ENCODE measurements at regions not wholly inside any gene's neighbourhood (a gene's known extent, or its start where the extent isn't known, plus 50 kb on each side); places are given as distances from the start of the nearest gene placed in this dataset.

- no peak for TF ChIP-seq CTCF (IDR thresholded peaks at IDR 0.05; ENCODE audit: extremely low read depth, insufficient read depth, missing control alignments)
- DNase-seq (ENCODE audit: low spot score): no peak
- in situ Hi-C loops (cut with MboI; ENCODE audit: low pct_unique_long_range_greater_than_20kb, low sequenced_read_pairs, unreplicated experiment): loop anchor here (25.0 kb wide), 1 partner anchor 103 kb away; no protein-coding TSS in a partner anchor
These were observed 855.0 kb downstream of the USP25 start for GRCh38 chr21:16584756-16585155.

- TF ChIP-seq CTCF (IDR thresholded peaks at IDR 0.05; ENCODE audit: extremely low read depth, insufficient read depth, missing control alignments): no peak
- in situ Hi-C loops (cut with MboI; ENCODE audit: low pct_unique_long_range_greater_than_20kb, low sequenced_read_pairs, unreplicated experiment): loop anchor here (25.0 kb wide), 1 partner anchor 101 kb away; no protein-coding TSS in a partner anchor
- no peak for DNase-seq (ENCODE audit: low spot score)
These were observed 856.1 kb downstream of the USP25 start for GRCh38 chr21:16585896-16586295.

GRCh38 chr21:16587141-16587581 is 857.4 kb downstream of the USP25 start:
- no peak for TF ChIP-seq CTCF (IDR thresholded peaks at IDR 0.05; ENCODE audit: extremely low read depth, insufficient read depth, missing control alignments)
- in situ Hi-C loops (cut with MboI; ENCODE audit: low pct_unique_long_range_greater_than_20kb, low sequenced_read_pairs, unreplicated experiment): loop anchor here (25.0 kb wide), 1 partner anchor 100 kb away; no protein-coding TSS in a partner anchor
- no peak for DNase-seq (ENCODE audit: low spot score)

- DNase-seq (ENCODE audit: low spot score): no peak
- in situ Hi-C loops (cut with MboI; ENCODE audit: low pct_unique_long_range_greater_than_20kb, low sequenced_read_pairs, unreplicated experiment): loop anchor here (25.0 kb wide), 1 partner anchor 99 kb away; no protein-coding TSS in a partner anchor
- no peak for TF ChIP-seq CTCF (IDR thresholded peaks at IDR 0.05; ENCODE audit: extremely low read depth, insufficient read depth, missing control alignments)
These were observed 858.0 kb downstream of the USP25 start for GRCh38 chr21:16587681-16588375.

- no peak for DNase-seq (ENCODE audit: low spot score)
- TF ChIP-seq CTCF (IDR thresholded peaks at IDR 0.05; ENCODE audit: extremely low read depth, insufficient read depth, missing control alignments): no peak
- in situ Hi-C loops (cut with MboI; ENCODE audit: low pct_unique_long_range_greater_than_20kb, low sequenced_read_pairs, unreplicated experiment): loop anchor here (25.0 kb wide), 1 partner anchor 99 kb away; no protein-coding TSS in a partner anchor
These were observed 858.7 kb downstream of the USP25 start for GRCh38 chr21:16588433-16588860.

GRCh38 chr21:16589006-16589898 is 859.5 kb downstream of the USP25 start:
- DNase-seq (ENCODE audit: low spot score): no peak
- in situ Hi-C loops (cut with MboI; ENCODE audit: low pct_unique_long_range_greater_than_20kb, low sequenced_read_pairs, unreplicated experiment): loop anchor here (25.0 kb wide), 1 partner anchor 98 kb away; no protein-coding TSS in a partner anchor

More at GRCh38 chr21:16589006-16589898, 859.5 kb downstream of the USP25 start:
- no peak for TF ChIP-seq CTCF (IDR thresholded peaks at IDR 0.05; ENCODE audit: extremely low read depth, insufficient read depth, missing control alignments)
